ENCODE measurements at regions not wholly inside any gene's neighbourhood (a gene's known extent, or its start where the extent isn't known, plus 50 kb on each side); places are given as distances from the start of the nearest gene placed in this dataset.

DNA sequence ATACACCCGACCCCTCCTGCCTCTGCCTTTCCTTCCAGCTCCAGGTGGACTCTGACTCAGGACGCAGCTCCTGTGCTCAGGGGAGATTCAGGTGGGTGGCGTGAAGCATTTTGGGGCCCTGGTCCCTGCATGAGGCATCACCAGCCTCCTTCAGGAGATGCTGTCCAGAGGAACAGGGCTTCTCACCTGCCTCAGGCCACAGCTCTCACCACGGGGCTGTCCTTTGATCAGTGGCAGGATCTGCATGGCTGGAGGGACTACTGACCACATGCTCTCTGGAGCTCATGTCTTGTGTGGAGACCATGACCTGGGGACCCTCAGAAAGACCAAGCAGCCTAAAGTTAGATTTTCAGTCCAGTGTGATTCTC, 58.8 kb downstream of the GGTLC2 start:
- Histone ChIP-seq H3K4me3 (replicated peaks in 1 of 3) (no peak overlapping the region), H3K9me3 (no peaks in the 10 kb centered on the region), H3K36me3 (no peaks in the 10 kb centered on the region), H3K27me3 (no peaks in the 10 kb centered on the region), H3K27ac (no peak overlapping the region), H3K4me1 (no peaks in the 10 kb centered on the region)
- WGBS, 2 donors: 83 to 100% methylated on average over 1 to 4 of the region's 4 CpGs
- intact Hi-C loops (cut with DNase I): no loop called here
- DNase-seq: no peak
- TF ChIP-seq POLR2A (IDR thresholded peaks at IDR 0.05): no peak
- TF ChIP-seq, protein P1, sequence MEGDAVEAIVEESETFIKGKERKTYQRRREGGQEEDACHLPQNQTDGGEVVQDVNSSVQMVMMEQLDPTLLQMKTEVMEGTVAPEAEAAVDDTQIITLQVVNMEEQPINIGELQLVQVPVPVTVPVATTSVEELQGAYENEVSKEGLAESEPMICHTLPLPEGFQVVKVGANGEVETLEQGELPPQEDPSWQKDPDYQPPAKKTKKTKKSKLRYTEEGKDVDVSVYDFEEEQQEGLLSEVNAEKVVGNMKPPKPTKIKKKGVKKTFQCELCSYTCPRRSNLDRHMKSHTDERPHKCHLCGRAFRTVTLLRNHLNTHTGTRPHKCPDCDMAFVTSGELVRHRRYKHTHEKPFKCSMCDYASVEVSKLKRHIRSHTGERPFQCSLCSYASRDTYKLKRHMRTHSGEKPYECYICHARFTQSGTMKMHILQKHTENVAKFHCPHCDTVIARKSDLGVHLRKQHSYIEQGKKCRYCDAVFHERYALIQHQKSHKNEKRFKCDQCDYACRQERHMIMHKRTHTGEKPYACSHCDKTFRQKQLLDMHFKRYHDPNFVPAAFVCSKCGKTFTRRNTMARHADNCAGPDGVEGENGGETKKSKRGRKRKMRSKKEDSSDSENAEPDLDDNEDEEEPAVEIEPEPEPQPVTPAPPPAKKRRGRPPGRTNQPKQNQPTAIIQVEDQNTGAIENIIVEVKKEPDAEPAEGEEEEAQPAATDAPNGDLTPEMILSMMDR (IDR thresholded peaks at IDR 0.05): no peak

DNA sequence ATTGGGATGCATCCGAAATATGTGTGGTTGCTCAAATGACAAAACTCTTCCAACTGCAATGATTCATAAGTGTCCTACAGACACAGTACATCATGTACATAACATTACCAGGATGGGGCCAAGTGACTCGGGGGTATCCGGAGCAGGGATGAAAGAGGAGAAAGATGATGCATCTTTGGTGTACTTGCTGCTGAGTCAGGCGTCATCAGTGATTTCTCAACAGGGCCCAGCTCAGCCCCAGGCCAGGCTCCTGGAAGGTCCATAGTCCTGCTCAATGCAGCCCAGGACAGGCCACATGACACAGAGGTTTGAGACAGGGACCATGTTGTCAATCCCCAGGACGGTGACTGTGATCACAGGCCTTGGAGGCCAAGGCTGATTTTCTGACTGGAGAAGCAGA, 59.3 kb downstream of the GGTLC2 start:
- WGBS, 2 donors: 80 to 93% methylated on average over 5 of the region's 5 CpGs
- TF ChIP-seq, protein P1 (IDR thresholded peaks at IDR 0.05): no peak
- no peak for TF ChIP-seq POLR2A (IDR thresholded peaks at IDR 0.05)
- Histone ChIP-seq H3K4me1 (no peaks in the 10 kb centered on the region), H3K36me3 (no peaks in the 10 kb centered on the region), H3K27ac (no peak overlapping the region), H3K27me3 (no peaks in the 10 kb centered on the region), H3K9me3 (no peaks in the 10 kb centered on the region), H3K4me3 (replicated peaks in 1 of 3) (no peak overlapping the region)
- intact Hi-C loops (cut with DNase I): no loop called here
- DNase-seq: no peak

- Histone ChIP-seq H3K9me3 (no peaks in the 10 kb centered on the region), H3K36me3 (no peaks in the 10 kb centered on the region), H3K4me1 (no peaks in the 10 kb centered on the region), H3K27me3 (no peaks in the 10 kb centered on the region), H3K4me3 (replicated peaks in 1 of 3) (no peak overlapping the region), H3K27ac (no peak overlapping the region)
- TF ChIP-seq POLR2A (IDR thresholded peaks at IDR 0.05): no peak
- TF ChIP-seq, protein P1 (IDR thresholded peaks at IDR 0.05): no peak
- 86 to 89% methylated on average over 9 of the region's 9 CpGs for WGBS, 2 donors
- DNase-seq: no peak
- intact Hi-C loops (cut with DNase I): no loop called here
Observed at GRCh38 chr22:22704156-22704946, 59.9 kb downstream of the GGTLC2 start.

- Histone ChIP-seq H3K36me3 (no peaks in the 10 kb centered on the region), H3K27me3 (no peaks in the 10 kb centered on the region), H3K4me1 (no peaks in the 10 kb centered on the region), H3K27ac (no peak overlapping the region), H3K9me3 (no peaks in the 10 kb centered on the region), H3K4me3 (replicated peaks in 1 of 3) (no peak overlapping the region)
- TF ChIP-seq POLR2A (IDR thresholded peaks at IDR 0.05): no peak
- TF ChIP-seq, protein P1 (IDR thresholded peaks at IDR 0.05): no peak
- DNase-seq: no peak
- WGBS, 2 donors: 89 to 93% methylated on average over 5 of the region's 5 CpGs
- intact Hi-C loops (cut with DNase I): no loop called here
Observed at GRCh38 chr22:22705328-22706100, 61.1 kb downstream of the GGTLC2 start.

All from thyroid gland (tissue), 4 donors.